HG03175 (cell line): ENCODE measurements at regions not wholly inside any gene's neighbourhood (a gene's known extent, or its start where the extent isn't known, plus 50 kb on each side); places are given as distances from the start of the nearest gene placed in this dataset.

Source experiments
- ATAC-seq: cut with Tn5 transposase; IDR thresholded peaks from one replicate; pipeline ENCODE4 v1.9.1; 2021; ENCODE audit warnings: mild to moderate bottlenecking, moderate library complexity; ENCODE audit not compliant: unreplicated experiment

GRCh38 chr1:219362702-219363101, 189.0 kb downstream of the LYPLAL1 start:
- no peak for ATAC-seq

- no peak for ATAC-seq
Measured at GRCh38 chr1:219359126-219359525, 185.4 kb downstream of the LYPLAL1 start.

GRCh38 chr1:219358080-219358479, 184.4 kb downstream of the LYPLAL1 start:
- no peak for ATAC-seq

GRCh38 chr1:219354962-219355361, 181.3 kb downstream of the LYPLAL1 start:
- ATAC-seq, result no peak

- no peak for ATAC-seq
Measured at GRCh38 chr1:219352961-219353651, 179.4 kb downstream of the LYPLAL1 start.

GRCh38 chr1:219350172-219350931, 176.7 kb downstream of the LYPLAL1 start:
- ATAC-seq, result no peak

GRCh38 chr1:219347921-219348391, 174.3 kb downstream of the LYPLAL1 start:
- no peak for ATAC-seq

GRCh38 chr1:219347376-219347775, 173.7 kb downstream of the LYPLAL1 start:
- ATAC-seq, result no peak

- no peak for ATAC-seq
Measured at GRCh38 chr1:219345953-219346352, 172.3 kb downstream of the LYPLAL1 start.

- no peak for ATAC-seq
Measured at GRCh38 chr1:219342836-219343235, 169.2 kb downstream of the LYPLAL1 start.

GRCh38 chr1:219340796-219341195, 167.1 kb downstream of the LYPLAL1 start:
- no peak for ATAC-seq

- no peak for ATAC-seq
Measured at GRCh38 chr1:219339466-219339865, 165.8 kb downstream of the LYPLAL1 start.

- ATAC-seq, result no peak
Measured at GRCh38 chr1:219337588-219337987, 163.9 kb downstream of the LYPLAL1 start.

GRCh38 chr1:219333626-219334025, 159.9 kb downstream of the LYPLAL1 start:
- no peak for ATAC-seq

GRCh38 chr1:219331424-219331823, 157.7 kb downstream of the LYPLAL1 start:
- no peak for ATAC-seq

- ATAC-seq, result no peak
Measured at GRCh38 chr1:219330669-219331068, 157.0 kb downstream of the LYPLAL1 start.

- no peak for ATAC-seq
Measured at GRCh38 chr1:219330001-219330400, 156.3 kb downstream of the LYPLAL1 start.

- ATAC-seq, result no peak
Measured at GRCh38 chr1:219329578-219329977, 155.9 kb downstream of the LYPLAL1 start.

GRCh38 chr1:219326843-219327242, 153.2 kb downstream of the LYPLAL1 start:
- no peak for ATAC-seq

GRCh38 chr1:219325368-219325742, 151.7 kb downstream of the LYPLAL1 start:
- peak; percentile 25 for ATAC-seq

GRCh38 chr1:219324629-219325367, 151.1 kb downstream of the LYPLAL1 start:
- ATAC-seq, result peak; percentile 95

GRCh38 chr1:219324171-219324570, 150.5 kb downstream of the LYPLAL1 start:
- ATAC-seq, result no peak
